NCI-H2081 (cell line): ENCODE measurements at regions not wholly inside any gene's neighbourhood (a gene's known extent, or its start where the extent isn't known, plus 50 kb on each side); places are given as distances from the start of the nearest gene placed in this dataset.

Source experiments
- DNase-seq, 2 experiments: peaks; one replicate each; lab custom pipeline; 2025; lab: John Stamatoyannopoulos, UW

DNA sequence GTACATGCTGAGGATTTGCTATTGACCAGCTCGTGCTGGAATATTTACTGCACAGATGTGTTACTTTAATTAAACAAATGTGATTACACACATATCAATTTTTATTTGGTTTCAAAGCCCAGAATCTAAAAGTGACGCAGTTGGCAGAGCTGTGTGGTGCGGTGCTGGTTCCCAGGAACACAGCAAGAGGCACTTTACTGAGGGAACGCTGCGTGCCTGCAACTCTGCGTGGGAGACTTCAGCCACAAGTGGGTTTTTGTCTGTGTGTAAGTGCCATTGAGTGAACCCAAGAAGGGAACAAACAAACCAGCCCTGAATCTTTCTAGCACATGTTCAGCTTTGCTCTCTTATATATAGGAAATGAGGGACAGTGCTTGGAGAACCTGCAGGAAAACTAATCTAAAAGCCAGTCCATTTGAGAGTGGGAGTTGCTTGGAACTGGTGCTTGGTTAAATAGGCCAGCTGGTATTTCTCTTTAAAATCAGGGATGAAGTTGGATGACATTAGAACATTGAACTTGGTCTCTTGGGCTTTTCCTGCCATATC is 196.6 kb upstream of the CELF4 start:
- no peak for DNase-seq

DNA sequence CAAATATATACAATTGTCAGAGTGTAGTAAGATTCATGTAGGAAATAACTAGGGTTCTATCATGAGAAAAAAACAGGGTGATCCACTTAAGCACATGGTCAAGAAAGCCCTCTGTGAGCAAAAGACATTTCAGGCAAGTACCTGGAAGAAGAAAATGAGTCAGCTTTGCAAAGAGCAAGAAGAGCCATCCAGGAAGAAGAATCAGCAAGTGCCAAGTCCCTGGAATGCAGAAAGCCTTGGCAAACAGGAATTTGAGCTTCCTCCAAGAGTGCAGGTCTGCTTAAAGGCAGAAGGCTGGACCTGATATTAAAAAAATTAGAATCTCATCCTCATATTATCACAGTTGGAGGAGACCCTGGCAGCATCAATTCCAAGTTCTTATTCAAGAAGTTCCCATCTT is 188.5 kb upstream of the CELF4 start:
- DNase-seq, result no peak

DNA sequence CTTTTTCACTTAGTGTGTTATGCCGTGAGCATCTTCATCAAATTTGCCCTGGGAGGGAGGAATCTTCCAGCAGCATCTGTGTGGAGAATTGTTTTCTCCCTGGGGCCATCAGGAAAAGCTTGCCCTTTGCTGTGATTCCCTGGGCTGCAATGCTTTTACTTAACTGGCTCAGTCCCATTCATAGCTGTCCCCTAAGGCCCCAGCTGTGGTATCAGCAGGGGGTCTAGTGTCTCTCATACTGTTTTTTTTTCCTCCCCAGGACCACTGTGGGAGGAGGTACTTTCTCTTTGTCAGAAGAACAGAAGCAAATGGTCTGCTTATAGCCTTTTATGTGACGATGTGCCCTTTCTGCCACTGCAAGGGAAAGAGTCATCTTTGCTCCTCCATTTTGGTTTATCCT is 176.8 kb upstream of the CELF4 start:
- DNase-seq, result peak; percentile 12 to 38

DNA sequence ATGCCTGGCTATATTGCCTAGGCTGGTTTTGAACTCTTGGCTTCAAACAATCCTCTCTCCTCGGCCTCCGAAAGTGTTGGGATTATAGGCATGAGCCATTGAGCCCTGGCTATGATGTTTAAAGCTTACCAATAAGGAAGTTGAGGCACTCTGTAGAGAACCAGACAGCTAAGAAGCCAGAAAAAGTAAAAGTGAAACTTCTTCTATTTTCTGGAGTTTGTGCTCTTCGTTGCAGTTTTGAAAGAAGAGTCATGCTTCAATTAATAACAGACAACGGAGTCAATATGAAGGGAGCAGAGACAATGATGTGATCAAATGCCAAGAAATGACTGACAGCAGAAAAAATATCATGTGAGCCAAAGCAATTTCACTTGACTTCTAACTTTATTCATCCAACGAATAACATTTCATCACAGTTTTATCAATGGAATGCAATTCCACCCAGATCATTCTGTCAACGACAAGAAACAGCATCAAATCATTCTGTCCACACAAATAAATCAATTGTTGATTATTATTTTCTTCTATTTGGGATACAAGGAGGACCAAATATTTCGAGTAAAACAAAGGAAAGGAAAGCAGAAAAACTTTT is 175.5 kb upstream of the CELF4 start:
- no peak for DNase-seq

DNA sequence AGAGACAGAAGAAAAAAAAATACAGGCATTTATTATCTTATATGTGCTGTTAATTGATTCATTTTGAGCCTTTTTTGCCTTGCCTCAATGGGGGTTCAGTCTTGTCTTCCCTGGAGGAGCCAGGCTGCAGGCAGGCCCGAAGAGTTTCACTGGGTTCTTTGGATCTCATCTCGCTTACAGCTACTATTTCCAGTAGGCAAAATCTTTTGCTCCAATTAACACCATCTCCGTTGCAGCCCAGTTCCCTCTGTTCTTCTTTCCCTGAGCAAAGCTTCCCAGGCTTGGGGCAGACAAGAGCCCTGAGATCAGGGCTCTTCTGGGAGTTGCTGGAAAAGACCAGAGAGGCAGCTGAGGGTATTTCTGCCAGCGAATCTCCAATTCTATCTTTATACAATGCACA is 168.8 kb upstream of the CELF4 start:
- no peak for DNase-seq

DNA sequence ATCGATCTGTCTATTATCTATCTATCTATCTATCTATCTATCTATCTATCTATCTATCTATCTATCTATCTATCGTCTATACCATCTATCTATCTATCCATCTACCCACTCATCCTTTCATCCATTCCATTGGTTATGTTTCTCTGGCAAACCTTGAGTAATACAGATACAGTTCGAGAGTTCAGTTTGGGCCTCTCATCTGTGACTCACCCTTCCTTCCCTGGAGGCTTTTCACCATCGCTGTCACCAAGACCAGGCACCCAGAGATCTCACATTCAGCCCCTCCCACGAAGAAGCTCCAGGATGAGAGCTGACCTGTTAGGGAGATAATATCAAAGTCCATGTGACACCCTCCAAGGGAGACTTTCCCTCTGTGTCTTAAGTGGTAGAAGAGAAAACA is 164.1 kb upstream of the CELF4 start:
- no peak for DNase-seq

DNA sequence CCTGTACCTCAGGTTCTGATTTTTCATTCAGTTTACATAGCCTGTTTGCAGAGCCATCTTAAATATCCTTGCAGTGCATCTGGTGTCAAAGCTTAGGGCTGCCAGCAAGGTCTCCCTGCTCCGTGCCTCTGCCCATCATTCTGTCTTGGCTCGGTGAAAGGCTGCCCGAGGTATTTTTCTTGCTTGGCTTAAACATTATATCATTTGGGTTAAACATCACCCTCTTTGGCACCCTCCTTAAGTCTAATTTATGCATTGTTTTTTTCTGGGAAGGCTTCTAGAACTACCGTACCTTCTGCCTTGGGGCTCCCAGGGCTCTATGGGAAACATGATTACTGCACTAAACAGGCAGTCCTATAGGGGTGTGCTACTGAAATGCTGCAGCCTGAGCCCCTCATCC is 158.6 kb upstream of the CELF4 start:
- no peak for DNase-seq

DNA sequence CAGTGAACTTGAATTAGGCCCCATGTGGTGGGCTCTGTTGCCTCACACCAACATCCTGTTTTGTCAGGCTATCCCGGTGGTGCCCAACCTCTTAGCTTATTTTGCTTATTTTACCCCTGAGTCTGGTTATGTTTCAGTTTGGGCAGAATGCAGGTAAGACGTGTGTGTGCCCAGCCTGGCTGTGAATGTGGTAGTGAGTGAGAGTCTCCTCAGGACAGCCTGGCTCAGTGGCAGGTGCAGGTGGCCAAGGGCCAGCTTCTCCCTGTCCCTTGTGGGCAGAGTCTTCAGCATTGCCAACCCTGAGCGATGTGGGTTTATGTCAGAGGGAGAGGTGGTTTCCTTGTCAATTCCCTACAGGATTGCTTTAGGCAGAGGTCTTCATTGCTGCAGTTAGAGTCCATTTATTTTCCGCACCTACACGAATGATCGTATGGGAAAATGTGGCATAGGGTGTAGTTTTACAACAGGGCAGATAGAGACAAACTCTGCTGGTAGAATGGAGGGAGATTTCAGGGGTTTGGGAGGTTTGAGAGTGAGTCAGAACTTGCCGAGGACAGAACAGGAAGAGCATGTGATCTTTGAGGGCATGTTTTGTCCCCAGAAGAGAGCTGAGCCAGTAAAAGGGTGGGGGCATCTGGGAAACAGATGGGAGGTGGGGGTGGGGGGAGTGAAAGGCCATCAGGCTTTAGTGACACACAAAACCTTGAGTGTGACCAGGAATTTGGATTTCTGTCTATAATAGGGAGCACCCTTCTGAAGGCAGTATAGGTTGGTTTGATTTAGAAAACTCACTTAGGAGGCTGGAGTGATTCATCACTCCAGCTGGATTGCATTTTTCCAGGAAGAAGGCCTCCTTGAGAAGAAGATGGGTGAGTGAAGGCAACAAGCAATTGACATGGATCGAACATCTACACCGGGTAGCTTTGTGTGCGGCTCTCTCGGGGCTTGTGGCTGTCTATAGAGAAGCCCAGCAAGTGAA is 156.2 kb upstream of the CELF4 start:
- no peak for DNase-seq

DNA sequence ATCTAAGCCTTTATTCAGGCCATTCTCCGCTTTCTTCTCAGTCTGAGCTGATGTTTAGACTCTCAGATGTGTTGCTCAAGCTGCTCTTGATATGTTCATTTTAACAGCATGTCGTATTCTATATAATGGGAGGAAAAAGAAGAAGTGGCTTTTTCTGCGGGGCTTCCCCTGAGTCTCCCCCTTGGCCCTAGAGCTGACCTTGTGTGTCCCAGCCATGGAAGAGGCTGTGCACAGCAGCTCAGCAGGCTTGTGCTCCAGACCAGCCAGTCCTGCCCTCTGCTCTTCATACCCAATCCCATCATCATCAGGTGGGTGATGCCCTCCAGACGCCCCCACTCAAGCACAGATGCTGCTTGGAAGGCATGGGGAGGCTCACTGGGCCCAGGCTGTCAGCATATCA is 155.1 kb upstream of the CELF4 start:
- no peak for DNase-seq

DNA sequence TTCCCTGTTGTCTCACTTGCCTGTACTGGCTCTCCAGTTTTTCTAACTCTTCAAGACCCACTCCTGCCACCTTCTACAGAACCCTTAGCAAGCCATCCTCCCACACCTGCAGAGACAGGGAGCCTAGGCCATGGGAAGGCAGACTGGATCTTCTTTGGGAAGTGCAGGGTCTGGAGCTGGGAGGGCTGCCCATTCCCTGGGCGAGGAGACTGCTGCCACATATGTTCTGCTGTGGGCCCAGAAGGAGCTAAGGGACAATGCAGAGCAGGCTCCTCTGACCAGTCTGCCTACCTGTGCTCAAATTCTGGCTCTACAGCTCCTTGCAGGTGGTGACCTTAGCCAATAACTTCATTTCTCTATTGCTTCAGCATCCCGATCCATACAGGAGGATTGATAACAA is 152.1 kb upstream of the CELF4 start:
- no peak for DNase-seq

DNA sequence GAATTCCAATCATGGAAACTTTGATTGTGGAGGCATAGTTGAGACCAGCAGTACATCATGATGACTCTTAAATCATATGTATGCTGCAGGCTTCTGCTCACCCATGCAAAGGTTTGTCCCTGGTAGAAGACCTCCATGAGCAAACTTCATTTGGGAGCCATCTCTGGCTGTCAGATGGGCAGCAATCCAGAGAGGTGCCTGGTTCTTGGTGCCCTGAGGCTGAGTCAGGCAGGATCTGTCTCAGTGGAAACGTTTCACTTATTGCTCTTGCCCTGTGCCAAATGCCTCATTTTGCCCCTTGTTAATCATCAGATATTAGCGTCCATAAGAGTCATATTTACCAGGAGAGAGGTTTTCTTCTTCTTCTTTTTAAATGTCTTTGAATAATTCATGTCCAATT is 151.5 kb upstream of the CELF4 start:
- DNase-seq, result no peak

DNA sequence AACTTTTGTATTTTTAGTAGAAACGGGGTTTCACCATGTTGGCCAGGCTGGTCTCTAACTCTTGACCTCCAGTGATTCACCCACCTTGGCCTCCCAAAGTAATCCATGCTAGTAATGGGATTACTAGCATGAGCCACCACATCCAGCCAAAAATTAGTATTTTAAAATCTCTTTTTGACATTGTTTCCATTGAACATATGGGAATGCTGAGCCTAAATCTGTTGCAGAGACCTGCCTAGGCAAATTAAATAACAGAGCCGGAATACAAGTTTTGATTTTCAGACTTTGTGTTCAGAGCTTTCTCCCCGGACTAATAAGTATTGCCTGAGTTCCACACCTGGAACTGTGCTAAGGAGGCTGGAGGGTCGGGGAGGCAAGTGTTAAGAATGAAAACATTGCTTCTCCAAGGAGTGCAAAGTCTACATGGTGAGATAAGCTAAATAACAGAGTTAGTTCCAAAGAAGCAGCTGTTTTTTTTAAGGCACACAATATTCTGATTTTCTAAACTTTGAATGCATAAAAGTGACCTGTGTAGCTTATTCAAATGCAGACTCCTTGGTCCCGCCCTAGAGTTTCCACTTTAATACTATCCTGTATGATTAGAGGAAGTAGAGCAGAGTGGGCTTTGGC is 150.6 kb upstream of the CELF4 start:
- DNase-seq, result no peak

DNA sequence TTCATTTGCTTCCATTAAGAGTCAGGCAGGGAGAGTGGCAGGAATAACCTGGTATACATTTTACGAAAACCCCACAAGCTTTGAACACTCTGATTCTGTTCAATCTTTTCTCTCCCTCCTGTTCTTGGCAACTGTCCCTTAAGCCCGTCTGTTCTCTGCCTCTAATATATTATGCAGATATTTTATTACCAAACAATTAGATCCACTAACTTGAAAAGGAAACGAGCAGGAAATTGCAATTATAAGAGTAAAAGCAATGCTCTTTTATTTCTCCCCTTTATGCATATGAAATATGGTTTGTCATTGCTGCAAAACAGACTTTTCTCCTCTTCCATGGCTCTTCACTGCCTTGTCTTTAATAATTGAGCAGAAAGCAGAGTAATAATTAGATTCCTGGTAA is 149.1 kb upstream of the CELF4 start:
- DNase-seq, result no peak

DNA sequence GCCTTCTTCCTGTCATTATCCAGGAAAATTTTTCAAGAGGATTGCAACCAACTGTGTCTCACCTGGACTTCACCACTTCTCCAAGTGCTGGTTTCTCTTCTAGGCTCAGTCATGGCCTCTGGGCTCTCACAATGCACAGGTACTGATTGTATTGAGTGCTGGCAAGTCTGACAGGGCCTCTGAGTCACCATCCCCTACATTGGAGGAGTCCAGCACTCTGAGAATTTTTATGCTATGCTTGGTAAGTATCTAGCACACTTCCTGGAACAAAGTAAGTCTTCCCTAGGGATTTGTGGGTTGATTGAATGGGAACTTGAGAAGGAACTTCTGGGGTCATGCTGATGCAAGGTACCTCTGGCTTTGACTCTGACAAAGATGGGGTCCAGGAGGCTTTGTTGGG is 147.2 kb upstream of the CELF4 start:
- no peak for DNase-seq

DNA sequence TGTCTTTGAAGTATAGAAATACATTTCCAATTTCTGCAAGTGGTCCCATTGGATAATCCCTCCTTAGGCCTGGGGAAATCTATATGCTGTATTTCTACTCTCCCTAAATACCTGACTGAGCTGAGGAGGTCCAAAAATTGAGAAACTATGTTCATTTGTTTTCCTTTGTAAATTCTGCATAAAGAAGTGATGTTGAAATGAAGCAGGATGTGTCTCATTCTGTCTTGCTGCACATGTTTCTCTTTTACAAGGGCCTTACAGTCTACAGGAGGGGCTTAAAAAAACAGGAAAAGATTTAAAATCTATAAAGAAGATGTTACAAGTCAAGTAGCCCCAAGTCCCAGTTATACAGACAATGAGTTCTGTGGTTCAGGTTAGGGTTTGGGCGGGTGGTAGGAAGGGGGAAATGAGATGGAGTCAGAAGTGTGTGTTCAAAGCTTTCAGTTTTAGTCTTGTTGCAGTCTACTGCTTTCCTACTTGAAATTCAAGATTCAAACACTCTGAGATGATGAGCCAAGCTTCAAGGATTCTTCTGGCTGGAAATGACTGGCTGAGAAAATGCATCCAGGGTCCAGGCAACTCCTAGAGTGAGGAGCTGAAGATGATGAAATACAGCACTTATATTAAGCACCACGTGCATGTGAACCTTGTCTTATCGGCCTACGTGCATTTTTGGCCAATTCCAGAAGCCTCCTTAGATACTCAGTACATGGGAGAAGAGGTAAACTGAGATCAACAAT is 146.3 kb upstream of the CELF4 start:
- no peak for DNase-seq

DNA sequence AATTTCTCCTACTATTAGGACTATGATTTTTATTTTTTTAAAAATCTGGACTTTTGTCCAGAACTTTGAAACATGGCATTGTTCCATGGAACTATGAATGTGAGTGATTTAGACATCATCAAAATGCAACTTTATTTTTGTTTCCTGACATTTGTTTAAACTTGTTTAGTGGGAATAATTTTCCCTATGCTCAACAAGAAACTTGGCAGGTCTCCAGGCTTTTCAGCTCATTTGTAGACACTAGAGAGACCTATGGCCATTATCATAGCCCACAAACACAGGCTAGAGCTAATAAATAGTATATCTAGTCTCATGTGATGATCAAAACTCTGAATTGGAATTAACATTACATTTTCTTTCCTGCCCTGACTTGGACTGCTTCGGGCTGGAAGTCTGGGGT is 145.1 kb upstream of the CELF4 start:
- no peak for DNase-seq

DNA sequence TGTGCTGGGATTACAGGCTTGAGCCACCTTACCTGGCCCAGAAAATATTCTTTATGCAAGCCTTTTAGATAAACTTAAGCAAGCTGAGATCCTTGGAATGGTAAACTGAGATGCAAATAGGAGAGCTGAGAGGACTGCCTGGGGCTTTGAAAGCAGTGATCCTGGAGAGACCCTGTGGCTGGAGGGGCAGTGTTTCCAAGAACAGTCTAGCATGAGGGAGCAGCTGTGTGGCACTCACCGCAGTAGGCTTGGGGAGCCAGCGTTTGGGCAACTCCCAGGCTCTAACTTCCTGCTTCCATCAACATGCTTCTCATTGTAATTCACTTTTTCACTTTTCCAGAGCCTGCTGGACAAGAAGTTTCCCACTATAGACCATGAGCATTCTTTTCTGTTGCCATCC is 144.1 kb upstream of the CELF4 start:
- no peak for DNase-seq

DNA sequence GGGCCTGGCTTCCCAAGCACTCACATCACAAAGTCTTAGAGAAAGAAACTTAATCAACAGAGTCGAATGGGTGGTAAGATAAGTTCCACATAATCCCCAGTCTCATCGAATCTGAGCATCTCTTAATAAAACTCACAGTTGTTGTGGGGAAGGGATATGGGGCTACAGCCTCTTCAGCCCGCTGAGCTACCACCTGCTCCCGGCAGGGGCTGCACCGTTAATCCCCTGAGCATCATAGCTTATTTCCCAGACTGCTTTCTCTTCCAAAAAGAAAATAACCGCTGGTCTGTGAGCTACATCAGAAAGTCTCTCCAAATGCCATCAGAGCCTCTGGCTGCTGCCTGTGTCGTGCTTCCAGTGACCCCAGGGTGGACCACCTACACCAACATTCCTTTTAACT is 139.4 kb upstream of the CELF4 start:
- DNase-seq, result no peak

DNA sequence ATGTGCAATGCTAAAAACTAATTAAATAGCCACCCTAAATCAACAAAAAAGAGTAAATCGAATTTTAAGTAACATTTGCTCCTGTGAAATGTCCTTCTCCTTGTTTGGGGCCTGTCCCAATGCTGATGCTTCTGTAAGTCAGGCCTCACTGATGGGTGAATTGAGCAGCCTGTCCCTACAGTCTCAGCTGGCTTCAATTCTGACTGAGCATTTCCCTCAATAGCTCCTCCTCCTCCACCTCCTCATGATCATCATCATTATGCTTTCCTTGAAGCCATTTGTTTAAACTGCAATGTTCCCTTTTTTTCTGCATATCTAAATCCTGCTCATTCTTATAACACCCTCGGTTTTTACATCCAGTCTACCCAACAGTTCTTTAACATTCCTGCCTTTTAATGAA is 137.2 kb upstream of the CELF4 start:
- DNase-seq, result no peak

DNA sequence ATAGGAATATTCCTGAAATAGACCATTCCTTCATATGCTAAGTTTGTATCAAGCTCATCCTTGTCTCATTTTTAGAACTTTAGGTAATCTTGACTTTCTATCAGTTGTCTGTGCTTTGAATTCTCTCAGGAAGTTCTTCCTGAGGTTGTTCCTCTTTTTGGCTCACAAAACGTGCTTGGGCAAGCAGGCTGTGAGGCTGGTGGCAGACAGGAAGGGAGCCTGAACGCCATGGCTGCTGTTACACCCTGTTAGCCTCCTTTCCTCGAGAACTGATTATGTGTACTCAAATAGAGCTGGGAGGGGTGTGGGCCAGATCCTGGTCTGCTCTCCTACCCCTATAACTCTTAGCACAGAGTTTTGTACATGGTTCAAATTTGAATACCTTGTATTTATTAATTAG is 136.4 kb upstream of the CELF4 start:
- DNase-seq, result no peak

DNA sequence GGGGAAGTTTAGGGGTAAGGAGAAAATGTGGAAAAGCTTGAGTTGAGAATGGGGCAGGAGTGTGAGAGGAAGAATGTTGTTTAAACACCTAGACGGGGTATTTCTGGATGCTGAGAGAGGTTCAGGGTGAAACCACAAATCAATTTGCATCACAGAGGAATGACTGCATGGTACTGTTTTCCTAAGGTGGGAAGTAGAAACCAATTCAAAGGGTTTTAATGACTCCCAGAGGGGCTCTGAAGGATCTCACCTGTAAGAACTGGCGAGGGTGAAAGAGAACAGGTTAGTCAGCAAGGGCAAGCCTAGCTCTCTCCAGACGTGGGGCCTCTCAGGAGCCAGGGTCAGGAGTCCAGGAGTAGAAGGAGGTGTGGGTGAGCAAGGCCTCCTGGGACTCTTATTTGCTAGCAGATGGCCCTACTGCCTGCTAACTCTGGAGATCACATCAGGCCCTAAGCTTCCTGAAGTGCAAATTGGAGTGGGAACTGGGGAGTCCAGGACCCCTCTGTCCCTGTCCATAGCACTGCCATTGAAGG is 133.0 kb upstream of the CELF4 start:
- no peak for DNase-seq

DNA sequence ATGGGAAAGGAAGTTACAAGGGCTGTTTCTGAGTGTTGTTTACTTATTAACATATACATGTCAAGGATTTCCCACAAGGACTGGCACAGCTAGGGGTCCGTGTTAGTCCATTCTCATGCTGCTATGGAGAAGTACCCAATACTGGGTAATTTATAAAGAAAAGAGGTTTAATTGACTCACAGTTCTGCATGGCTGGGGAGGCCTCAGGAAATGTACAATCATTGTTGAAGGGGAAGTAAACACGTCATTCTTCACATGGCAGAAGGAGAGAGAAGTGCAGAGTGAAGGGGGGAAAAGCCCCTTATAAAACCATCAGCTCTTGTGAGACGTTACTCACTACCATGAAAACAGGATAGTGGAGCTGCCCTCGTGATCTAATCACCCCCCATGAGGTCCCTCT is 128.9 kb upstream of the CELF4 start:
- DNase-seq, result no peak
